GM23338 (cell line): ENCODE measurements at regions not wholly inside any gene's neighbourhood (a gene's known extent, or its start where the extent isn't known, plus 50 kb on each side); places are given as distances from the start of the nearest gene placed in this dataset.

ENCODE experiments used
- CREB1 ChIP-seq: fragments of 250-450 bp; sonication (Bioruptor Pico); IDR thresholded peaks from 2 replicates; pipeline ENCODE4 v1.5.0; 2020; ENCODE audit warnings: low read depth, mild to moderate bottlenecking, moderate library complexity
- EZH2 ChIP-seq: fragments of 200-600 bp; sonication (generic); IDR thresholded peaks from one replicate; pipeline ENCODE4 v1.8.0; 2017; ENCODE audit warnings: antibody characterized with exemption, mild to moderate bottlenecking, low read depth; ENCODE audit not compliant: unreplicated experiment
- EZH2phosphoT487 ChIP-seq: fragments of 200-600 bp; sonication (generic); IDR thresholded peaks from one replicate; pipeline ENCODE4 v1.8.1; 2018; ENCODE audit warnings: antibody characterized with exemption; ENCODE audit not compliant: unreplicated experiment
- JUNB ChIP-seq: IDR thresholded peaks from one replicate; pipeline ENCODE4 v1.6.1; 2016; ENCODE audit warnings: antibody characterized with exemption; ENCODE audit not compliant: unreplicated experiment
- NANOG ChIP-seq: IDR thresholded peaks from 2 replicates; pipeline ENCODE4 v1.6.1; 2016; ENCODE audit warnings: antibody characterized with exemption, borderline replicate concordance
- POLR2AphosphoS5 ChIP-seq: IDR thresholded peaks from 2 replicates; pipeline ENCODE4 v1.6.1; 2016; ENCODE audit warnings: antibody characterized with exemption, low read depth
- STAT1 ChIP-seq: IDR thresholded peaks from one replicate; pipeline ENCODE4 v1.6.1; 2016; ENCODE audit warnings: antibody characterized with exemption; ENCODE audit not compliant: unreplicated experiment
- ZNF114 ChIP-seq: fragments of 250-450 bp; sonication (Bioruptor Pico); IDR thresholded peaks from 2 replicates; pipeline ENCODE4 v1.5.0; 2020; ENCODE audit warnings: mild to moderate bottlenecking, moderate library complexity
- ZNF331 ChIP-seq: fragments of 250-450 bp; sonication (Bioruptor Pico); IDR thresholded peaks from 2 replicates; pipeline ENCODE4 v1.5.0; 2020; ENCODE audit warnings: low read depth, mild to moderate bottlenecking, moderate library complexity
- TF ChIP-seq, protein P1 (sequence below), 2 experiments: fragments of 200-600 bp in 1 of 2; sonication (generic) in 1 of 2; conservative IDR thresholded peaks; 2 replicates each; pipeline versions ENCODE4 v1.5.1 to v1.6.1; 2016 to 2017; ENCODE audit warnings: antibody characterized with exemption in 2 of 2, low read depth in 2 of 2, mild to moderate bottlenecking in 2 of 2, moderate library complexity in 1 of 2
- TF ChIP-seq, protein P2 (sequence below): IDR thresholded peaks from one replicate; pipeline ENCODE4 v1.6.1; 2018; ENCODE audit warnings: antibody characterized with exemption; ENCODE audit not compliant: unreplicated experiment
- TF ChIP-seq, protein P3 (sequence below): IDR thresholded peaks from 2 replicates; pipeline ENCODE4 v1.6.1; 2016; ENCODE audit warnings: antibody characterized with exemption

DNA sequence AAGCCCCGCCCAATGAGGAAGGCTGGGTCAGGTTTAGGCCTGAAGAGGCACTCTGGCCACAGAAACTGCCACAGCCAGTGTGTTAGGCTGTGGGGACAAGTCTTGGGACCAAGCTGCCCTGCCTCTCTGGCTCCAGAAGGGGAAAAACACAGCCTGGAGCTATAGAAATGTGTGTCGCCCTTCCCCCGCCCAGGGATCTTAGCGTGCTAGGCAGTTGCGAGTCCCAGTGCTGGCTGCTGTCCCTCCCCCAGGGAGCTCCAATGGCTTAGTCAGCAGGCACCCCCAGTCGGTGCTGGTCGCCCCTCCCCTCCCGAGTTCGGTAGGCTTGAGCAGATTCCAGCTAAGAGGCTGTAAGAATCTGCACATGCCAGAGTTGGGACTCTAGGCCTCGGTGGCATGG is 99.5 kb upstream of the API5 start:
- TF ChIP-seq, protein P1, sequence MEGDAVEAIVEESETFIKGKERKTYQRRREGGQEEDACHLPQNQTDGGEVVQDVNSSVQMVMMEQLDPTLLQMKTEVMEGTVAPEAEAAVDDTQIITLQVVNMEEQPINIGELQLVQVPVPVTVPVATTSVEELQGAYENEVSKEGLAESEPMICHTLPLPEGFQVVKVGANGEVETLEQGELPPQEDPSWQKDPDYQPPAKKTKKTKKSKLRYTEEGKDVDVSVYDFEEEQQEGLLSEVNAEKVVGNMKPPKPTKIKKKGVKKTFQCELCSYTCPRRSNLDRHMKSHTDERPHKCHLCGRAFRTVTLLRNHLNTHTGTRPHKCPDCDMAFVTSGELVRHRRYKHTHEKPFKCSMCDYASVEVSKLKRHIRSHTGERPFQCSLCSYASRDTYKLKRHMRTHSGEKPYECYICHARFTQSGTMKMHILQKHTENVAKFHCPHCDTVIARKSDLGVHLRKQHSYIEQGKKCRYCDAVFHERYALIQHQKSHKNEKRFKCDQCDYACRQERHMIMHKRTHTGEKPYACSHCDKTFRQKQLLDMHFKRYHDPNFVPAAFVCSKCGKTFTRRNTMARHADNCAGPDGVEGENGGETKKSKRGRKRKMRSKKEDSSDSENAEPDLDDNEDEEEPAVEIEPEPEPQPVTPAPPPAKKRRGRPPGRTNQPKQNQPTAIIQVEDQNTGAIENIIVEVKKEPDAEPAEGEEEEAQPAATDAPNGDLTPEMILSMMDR (conservative IDR thresholded peaks at IDR 0.05; ENCODE audit: low read depth in 2 of 2), result no peak
- no peak for TF ChIP-seq EZH2
- TF ChIP-seq EZH2phosphoT487, result no peak
- no peak for TF ChIP-seq POLR2AphosphoS5
- TF ChIP-seq, protein P2, sequence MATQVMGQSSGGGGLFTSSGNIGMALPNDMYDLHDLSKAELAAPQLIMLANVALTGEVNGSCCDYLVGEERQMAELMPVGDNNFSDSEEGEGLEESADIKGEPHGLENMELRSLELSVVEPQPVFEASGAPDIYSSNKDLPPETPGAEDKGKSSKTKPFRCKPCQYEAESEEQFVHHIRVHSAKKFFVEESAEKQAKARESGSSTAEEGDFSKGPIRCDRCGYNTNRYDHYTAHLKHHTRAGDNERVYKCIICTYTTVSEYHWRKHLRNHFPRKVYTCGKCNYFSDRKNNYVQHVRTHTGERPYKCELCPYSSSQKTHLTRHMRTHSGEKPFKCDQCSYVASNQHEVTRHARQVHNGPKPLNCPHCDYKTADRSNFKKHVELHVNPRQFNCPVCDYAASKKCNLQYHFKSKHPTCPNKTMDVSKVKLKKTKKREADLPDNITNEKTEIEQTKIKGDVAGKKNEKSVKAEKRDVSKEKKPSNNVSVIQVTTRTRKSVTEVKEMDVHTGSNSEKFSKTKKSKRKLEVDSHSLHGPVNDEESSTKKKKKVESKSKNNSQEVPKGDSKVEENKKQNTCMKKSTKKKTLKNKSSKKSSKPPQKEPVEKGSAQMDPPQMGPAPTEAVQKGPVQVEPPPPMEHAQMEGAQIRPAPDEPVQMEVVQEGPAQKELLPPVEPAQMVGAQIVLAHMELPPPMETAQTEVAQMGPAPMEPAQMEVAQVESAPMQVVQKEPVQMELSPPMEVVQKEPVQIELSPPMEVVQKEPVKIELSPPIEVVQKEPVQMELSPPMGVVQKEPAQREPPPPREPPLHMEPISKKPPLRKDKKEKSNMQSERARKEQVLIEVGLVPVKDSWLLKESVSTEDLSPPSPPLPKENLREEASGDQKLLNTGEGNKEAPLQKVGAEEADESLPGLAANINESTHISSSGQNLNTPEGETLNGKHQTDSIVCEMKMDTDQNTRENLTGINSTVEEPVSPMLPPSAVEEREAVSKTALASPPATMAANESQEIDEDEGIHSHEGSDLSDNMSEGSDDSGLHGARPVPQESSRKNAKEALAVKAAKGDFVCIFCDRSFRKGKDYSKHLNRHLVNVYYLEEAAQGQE, result no peak
- TF ChIP-seq CREB1 (CRISPR knock-in tag), result no peak
- TF ChIP-seq, protein P3, sequence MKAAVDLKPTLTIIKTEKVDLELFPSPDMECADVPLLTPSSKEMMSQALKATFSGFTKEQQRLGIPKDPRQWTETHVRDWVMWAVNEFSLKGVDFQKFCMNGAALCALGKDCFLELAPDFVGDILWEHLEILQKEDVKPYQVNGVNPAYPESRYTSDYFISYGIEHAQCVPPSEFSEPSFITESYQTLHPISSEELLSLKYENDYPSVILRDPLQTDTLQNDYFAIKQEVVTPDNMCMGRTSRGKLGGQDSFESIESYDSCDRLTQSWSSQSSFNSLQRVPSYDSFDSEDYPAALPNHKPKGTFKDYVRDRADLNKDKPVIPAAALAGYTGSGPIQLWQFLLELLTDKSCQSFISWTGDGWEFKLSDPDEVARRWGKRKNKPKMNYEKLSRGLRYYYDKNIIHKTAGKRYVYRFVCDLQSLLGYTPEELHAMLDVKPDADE, result no peak
- no peak for TF ChIP-seq JUNB
- TF ChIP-seq ZNF331 (CRISPR knock-in tag), result no peak
- TF ChIP-seq NANOG, result no peak
- TF ChIP-seq STAT1, result no peak
- no peak for TF ChIP-seq ZNF114 (CRISPR knock-in tag)
